ENCODE measurements at regions not wholly inside any gene's neighbourhood (a gene's known extent, or its start where the extent isn't known, plus 50 kb on each side); places are given as distances from the start of the nearest gene placed in this dataset.

- no peak for DNase-seq (ENCODE audit: low read depth in 1 of 2, low spot score in 1 of 2)
These were observed 188.5 kb downstream of the HLX start for GRCh38 chr1:221067721-221068120.

DNA sequence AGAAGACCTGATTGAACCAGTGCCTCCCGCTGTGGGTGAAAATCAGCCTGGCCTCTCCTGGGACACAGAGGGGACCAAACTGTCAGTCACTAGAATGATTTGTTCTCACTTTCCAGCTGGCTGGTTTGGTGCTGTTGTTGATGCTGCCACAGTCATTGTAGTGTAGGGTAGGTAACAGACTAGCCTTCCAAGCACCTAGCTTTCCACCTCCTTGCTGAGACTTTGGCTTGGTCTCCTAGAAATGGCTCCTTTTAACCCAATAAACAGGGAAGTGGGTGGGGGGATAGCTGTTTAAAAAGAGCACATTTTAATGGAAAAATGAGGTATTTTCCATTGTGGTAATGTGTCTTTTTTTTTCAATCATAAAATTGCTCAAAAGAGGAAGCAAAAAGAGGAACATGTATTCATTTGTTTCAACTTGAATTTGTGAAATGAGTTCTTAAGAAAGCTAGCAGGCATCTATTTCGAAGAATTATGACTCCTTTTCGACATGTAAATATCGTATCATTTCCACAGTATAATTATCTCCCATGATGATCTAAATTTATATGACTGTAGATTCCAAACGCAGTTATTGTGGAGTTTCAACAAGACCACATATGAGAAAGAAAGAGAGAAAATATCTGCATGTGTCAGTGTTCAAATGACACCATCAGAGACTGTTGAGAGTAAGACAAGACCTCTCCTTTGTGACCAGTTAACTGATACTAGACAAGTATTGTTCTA, 190.1 kb downstream of the HLX start:
- DNase-seq (ENCODE audit: low read depth in 1 of 2, low spot score in 1 of 2): no peak

DNA sequence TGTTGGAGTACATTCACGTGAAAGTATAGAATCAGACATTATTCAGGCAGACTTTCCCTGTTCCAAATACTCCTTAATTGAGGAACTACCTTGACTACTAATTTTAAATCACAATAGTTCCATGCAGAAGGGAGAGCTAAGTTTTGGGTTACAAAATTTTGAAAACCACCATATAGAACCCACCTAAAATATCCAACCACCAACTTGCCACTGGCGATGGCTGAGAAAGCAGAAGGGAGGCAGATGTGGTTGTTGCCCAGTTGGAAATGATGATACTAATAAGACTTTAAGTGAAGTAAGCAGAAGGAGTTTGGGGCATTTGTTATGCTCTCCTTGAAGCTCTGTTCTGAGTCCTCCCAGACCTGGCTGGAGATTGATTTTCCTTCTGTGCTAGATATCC, 190.7 kb downstream of the HLX start:
- no peak for DNase-seq (ENCODE audit: low read depth in 1 of 2, low spot score in 1 of 2)

- no peak for DNase-seq (ENCODE audit: low read depth in 1 of 2, low spot score in 1 of 2)
These were observed 192.5 kb downstream of the HLX start for GRCh38 chr1:221071777-221072176.

DNA sequence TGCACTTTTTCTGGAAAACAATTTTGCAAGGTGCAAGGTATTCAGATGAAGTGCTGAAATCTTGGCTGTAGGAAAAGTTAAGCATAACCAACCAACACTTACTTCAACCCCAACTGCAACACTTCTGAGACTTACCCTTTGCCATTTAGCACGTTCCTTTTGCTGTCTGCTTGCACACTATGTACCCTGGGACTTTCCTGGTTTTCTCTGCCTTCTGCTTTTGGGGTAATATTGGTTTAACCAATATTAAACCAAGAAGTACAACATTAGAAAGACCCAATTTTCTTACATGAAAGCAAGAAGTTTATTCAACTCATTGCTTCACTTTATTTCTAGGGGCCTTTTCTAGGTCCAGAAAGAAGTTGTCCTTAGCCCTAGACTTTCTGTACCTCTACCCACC, 193.0 kb downstream of the HLX start:
- DNase-seq (ENCODE audit: low read depth in 1 of 2, low spot score in 1 of 2): no peak

GRCh38 chr1:221074332-221074731, 195.1 kb downstream of the HLX start:
- DNase-seq (ENCODE audit: low read depth in 1 of 2, low spot score in 1 of 2): no peak

DNA sequence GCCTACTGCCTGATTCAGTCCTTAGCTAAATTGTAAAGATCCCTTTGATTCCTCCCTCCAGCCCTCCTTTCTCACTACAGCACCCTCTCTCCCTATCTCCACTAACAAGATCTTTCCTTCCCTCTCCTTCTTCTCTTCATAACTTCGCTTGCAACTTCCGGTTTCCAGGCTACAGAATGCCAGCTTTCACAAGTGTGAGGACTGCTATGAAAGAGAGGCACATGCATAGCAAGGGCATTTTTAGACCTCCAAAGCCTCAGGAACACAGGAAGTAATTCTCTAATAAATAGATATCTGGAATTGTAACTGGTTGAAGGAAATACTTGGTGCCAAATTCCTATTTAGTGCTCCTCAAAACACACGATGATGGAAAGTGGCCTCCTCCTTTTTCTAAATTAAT, 196.7 kb downstream of the HLX start:
- no peak for DNase-seq (ENCODE audit: low read depth in 1 of 2, low spot score in 1 of 2)

DNA sequence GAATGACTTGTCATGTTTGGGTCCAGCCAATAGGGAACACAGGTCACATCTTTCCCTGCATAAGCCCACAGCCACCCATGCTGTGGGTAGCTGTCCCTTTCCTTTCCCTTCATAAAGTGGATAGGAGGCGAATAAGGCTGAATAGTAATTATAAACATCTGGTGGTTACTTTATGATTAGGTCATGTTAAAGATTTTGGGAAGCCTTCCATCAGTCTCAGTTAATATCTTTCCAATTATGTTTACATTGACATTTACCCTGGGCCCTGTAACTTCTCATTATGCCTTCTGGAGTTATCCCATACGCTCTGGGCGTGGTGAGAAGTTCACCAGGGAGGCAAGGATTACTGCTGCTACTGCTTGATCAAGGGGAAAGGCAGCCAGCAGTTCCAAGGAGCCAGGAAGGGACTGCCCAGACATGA, 197.2 kb downstream of the HLX start:
- DNase-seq (ENCODE audit: low read depth in 1 of 2, low spot score in 1 of 2): no peak

- DNase-seq (ENCODE audit: low read depth in 1 of 2, low spot score in 1 of 2): no peak
These were observed 199.2 kb downstream of the HLX start for GRCh38 chr1:221078260-221078965.

- DNase-seq (ENCODE audit: low read depth in 1 of 2, low spot score in 1 of 2): no peak
These were observed 204.7 kb downstream of the HLX start for GRCh38 chr1:221083902-221084301.

- no peak for DNase-seq (ENCODE audit: low read depth in 1 of 2, low spot score in 1 of 2)
These were observed 205.4 kb downstream of the HLX start for GRCh38 chr1:221084681-221085080.

- DNase-seq (ENCODE audit: low read depth in 1 of 2, low spot score in 1 of 2): no peak
These were observed 206.6 kb downstream of the HLX start for GRCh38 chr1:221085701-221086375.

DNA sequence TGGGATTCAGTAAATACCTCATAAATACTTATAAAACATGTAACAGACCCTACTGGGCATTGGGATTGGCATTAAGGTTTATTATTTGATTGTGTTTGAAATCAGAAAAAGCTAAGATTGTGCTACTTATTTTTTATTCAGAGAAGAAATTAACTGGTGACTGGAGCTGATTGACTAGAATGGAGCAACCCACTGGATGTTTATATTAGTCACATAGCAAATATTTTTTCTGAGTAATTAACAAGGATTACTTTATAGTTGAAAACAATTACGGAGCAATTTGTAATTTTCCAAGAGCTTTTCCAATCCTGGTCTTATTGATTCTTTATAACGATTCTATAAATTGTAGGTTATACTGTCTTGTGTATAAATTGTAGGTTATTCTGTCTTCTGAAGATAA, 208.7 kb downstream of the HLX start:
- DNase-seq (ENCODE audit: low read depth in 1 of 2, low spot score in 1 of 2): no peak

GRCh38 chr1:221089273-221089672, 210.0 kb downstream of the HLX start:
- DNase-seq (ENCODE audit: low read depth in 1 of 2, low spot score in 1 of 2): no peak

DNA sequence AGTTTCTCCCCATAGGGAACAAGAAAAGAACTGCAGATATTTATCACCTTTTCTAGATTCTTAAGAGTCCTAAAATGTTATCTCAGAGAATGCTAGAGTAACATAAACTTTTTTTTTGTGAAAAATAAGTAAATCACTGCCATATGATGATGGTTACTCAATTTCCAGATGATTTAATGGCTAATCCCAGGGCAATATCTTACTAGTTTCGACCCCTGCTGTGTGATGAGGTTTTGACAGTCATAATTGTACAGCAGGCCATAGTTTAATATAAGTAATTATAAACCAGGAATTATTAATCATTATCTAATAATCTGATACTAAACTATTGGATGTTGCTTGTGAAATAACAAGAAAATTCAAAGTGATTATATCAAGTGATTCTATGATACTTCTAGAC, 210.6 kb downstream of the HLX start:
- no peak for DNase-seq (ENCODE audit: low read depth in 1 of 2, low spot score in 1 of 2)

DNA sequence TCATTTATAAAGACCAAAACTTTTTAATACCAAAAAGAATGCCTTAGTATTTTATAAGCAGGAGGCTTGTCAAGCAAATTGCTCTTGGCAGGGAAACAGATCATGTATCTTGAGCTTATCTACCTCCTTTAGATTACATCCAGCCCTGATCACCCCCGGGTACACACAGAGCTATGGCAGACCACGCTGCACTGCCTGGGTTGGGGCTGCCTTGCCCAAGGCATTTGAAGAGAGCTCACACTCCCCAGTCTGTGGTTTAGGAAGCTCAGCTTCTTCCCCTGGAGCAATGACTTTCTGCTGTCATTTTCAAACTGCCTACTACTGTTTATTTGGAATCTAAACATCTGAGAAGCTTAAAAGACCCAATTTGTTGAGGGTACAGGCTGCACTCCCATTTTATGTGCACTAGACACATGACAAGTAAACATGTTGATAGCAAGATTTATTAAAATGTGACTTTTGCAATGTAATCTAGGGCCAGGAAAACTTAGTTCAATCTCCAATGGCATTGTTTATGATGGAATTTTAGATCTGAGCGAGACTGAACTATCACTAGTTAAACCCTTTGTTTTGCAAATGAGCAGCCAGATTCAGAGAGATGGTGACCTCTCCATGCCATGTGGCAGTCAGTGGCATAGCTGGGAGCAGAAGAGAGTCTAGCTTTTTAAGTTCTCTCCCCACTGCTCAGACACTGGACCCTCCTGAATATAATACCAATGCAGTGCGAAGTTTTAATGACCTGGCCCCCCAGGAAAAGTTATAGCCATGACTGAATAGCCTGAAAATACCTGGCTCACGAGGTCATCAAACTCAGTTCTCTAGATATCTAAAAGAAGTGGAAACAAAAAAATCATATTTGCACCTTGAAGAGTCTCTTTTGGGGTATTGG, 214.9 kb downstream of the HLX start:
- no peak for DNase-seq (ENCODE audit: low read depth in 1 of 2, low spot score in 1 of 2)

- DNase-seq (ENCODE audit: low read depth in 1 of 2, low spot score in 1 of 2): no peak
These were observed 218.4 kb downstream of the HLX start for GRCh38 chr1:221097479-221098281.

GRCh38 chr1:221098471-221099405, 219.5 kb downstream of the HLX start:
- no peak for DNase-seq (ENCODE audit: low read depth in 1 of 2, low spot score in 1 of 2)

Data from stimulated activated CD4-positive, alpha-beta T cell treated with anti-CD3 and anti-CD28 coated beads, Interleukin-15, amount 100 ng/mL, for 1 hour (primary cell).